Glutamatergic neuron (in vitro differentiated cells): ENCODE measurements at regions not wholly inside any gene's neighbourhood (a gene's known extent, or its start where the extent isn't known, plus 50 kb on each side); places are given as distances from the start of the nearest gene placed in this dataset.

Source experiments
- DNase-seq: peaks from one replicate; pipeline ENCODE4 v3.0.0; 2022
- H3K27ac Mint-ChIP-seq: one replicate; pipeline ENCODE4 v1.8.0; 2020; ENCODE audit warnings: mild to moderate bottlenecking, mixed read lengths, inconsistent platforms; ENCODE audit not compliant: unreplicated experiment
- H3K27me3 Mint-ChIP-seq: one replicate; pipeline ENCODE4 v1.8.0; 2020; ENCODE audit warnings: mild to moderate bottlenecking, moderate library complexity, mixed read lengths, inconsistent platforms; ENCODE audit not compliant: unreplicated experiment
- H3K36me3 Mint-ChIP-seq: one replicate; pipeline ENCODE4 v1.8.0; 2020; ENCODE audit warnings: mild to moderate bottlenecking, mixed read lengths, inconsistent platforms; ENCODE audit not compliant: unreplicated experiment
- H3K4me1 Mint-ChIP-seq: one replicate; pipeline ENCODE4 v1.8.0; 2020; ENCODE audit warnings: mild to moderate bottlenecking, low read depth, mixed read lengths, inconsistent platforms; ENCODE audit not compliant: unreplicated experiment
- H3K4me3 Mint-ChIP-seq: one replicate; pipeline ENCODE4 v1.8.0; 2020; ENCODE audit warnings: mild to moderate bottlenecking, mixed read lengths, inconsistent platforms; ENCODE audit not compliant: unreplicated experiment
- H3K9me3 Mint-ChIP-seq: one replicate; pipeline ENCODE4 v1.8.0; 2020; ENCODE audit warnings: mild to moderate bottlenecking, moderate library complexity, mixed read lengths, inconsistent platforms; ENCODE audit not compliant: unreplicated experiment
- TF ChIP-seq, protein P1 (sequence below): fragments of 200-600 bp; sonication (generic); IDR thresholded peaks from one replicate; pipeline ENCODE4 v1.5.0; 2021; ENCODE audit not compliant: partially characterized antibody, unreplicated experiment

DNA sequence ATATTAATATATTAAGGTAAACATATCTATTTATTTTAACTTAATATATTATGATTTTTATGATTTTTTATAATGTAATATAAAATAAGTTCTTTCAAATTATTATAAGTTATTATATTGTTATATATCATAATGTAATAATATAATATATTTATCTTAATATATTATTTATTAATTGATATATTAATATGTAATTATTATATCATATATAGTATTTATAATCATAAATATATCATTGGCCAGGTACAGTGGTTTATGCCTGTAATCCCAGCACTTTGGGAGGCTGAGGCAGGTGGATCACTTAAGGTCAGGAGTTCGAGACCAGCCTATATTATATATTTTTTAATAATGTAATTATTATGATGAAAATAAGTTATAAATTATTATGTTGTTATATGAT lies 118.1 kb downstream of the MPP7 start:
- no peaks in the 10 kb centered on the region for H3K36me3 Mint-ChIP-seq
- no peaks in the 10 kb centered on the region for H3K9me3 Mint-ChIP-seq
- H3K4me3 Mint-ChIP-seq, result no peak overlapping the region
- H3K4me1 Mint-ChIP-seq, result peaks cover 18% of the 10 kb centered on the region
- TF ChIP-seq, protein P1, sequence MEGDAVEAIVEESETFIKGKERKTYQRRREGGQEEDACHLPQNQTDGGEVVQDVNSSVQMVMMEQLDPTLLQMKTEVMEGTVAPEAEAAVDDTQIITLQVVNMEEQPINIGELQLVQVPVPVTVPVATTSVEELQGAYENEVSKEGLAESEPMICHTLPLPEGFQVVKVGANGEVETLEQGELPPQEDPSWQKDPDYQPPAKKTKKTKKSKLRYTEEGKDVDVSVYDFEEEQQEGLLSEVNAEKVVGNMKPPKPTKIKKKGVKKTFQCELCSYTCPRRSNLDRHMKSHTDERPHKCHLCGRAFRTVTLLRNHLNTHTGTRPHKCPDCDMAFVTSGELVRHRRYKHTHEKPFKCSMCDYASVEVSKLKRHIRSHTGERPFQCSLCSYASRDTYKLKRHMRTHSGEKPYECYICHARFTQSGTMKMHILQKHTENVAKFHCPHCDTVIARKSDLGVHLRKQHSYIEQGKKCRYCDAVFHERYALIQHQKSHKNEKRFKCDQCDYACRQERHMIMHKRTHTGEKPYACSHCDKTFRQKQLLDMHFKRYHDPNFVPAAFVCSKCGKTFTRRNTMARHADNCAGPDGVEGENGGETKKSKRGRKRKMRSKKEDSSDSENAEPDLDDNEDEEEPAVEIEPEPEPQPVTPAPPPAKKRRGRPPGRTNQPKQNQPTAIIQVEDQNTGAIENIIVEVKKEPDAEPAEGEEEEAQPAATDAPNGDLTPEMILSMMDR, result no peak
- H3K27me3 Mint-ChIP-seq, result peaks cover 2% of the 10 kb centered on the region
- no peak overlapping the region for H3K27ac Mint-ChIP-seq
- no peak for DNase-seq

DNA sequence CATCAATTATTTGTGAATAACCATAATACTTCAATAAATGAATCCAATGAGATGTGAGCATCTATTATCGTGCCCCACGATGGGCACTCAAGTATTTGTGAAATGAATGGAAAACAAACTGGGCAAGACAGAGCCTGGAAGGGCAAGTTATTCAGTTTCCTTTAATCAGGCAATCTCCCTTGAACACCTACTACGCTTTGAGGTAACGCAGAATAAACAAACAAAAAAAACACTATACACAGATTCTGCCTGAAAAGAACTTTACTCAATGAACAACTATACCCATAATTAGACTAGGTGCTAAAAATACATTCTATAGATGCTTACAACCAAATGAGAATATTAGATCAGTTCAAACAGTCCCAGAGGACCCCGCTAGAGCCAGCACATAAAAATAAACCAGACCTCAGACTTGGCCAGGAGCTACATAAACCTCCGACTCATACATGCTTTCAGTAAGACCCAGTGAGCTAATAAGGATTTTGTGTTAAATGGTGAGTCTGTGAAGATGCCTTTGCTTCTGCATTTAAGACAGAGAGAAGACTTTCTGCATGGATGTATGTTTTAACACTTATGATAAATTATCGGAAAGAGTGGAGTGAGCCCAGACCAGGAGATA lies 121.3 kb downstream of the MPP7 start:
- Mint-ChIP-seq H3K27ac (peak overlapping the region; percentile 1), H3K4me3 (no peak overlapping the region), H3K36me3 (no peaks in the 10 kb centered on the region), H3K27me3 (peaks cover 3% of the 10 kb centered on the region), H3K9me3 (no peaks in the 10 kb centered on the region), H3K4me1 (peaks cover 11% of the 10 kb centered on the region)
- DNase-seq, result no peak
- TF ChIP-seq, protein P1, result no peak

DNA sequence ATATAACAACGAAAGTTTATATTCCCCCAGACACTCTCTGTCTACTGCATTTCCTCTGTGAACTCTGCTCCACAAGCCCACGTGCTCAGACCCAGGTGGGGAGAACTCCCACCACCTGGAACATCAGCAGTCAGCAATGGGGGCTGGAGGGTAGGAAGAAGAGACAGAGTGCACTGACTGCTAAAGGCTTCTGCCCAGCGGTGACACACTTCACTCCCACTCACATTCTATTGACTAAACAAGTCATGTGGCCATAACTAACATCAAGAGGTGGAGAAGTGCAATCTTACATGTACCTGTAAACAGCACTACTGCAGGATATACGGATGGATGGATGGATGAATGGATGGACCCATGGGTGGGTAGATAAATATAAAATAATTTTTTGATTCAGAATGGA lies 122.2 kb downstream of the MPP7 start:
- Mint-ChIP-seq H3K27ac (no peak overlapping the region), H3K27me3 (peaks cover 2% of the 10 kb centered on the region), H3K36me3 (no peaks in the 10 kb centered on the region), H3K4me1 (peaks cover 11% of the 10 kb centered on the region), H3K4me3 (no peak overlapping the region), H3K9me3 (no peaks in the 10 kb centered on the region)
- DNase-seq, result no peak
- TF ChIP-seq, protein P1, result no peak

DNA sequence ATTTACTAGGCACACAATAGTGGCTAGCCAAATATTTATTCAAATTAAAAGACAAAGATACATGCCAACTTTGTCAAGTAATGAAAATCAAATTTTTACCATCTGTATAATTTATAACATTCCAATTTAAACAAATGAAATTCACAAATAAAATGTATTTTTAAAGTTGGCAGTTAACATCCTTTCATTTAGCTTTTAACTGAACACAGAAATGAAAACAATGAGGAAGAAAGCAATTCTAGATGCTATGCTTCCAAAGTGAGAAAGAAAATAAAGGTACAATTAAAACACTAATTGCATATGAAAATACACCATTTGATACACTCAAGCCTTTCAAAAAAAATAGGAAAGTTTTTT lies 123.1 kb downstream of the MPP7 start:
- no peak overlapping the region for H3K27ac Mint-ChIP-seq
- no peak overlapping the region for H3K4me3 Mint-ChIP-seq
- peaks cover 11% of the 10 kb centered on the region for H3K4me1 Mint-ChIP-seq
- peaks cover 2% of the 10 kb centered on the region for H3K27me3 Mint-ChIP-seq
- no peaks in the 10 kb centered on the region for H3K36me3 Mint-ChIP-seq
- H3K9me3 Mint-ChIP-seq, result no peaks in the 10 kb centered on the region
- DNase-seq, result no peak
- TF ChIP-seq, protein P1, result no peak

DNA sequence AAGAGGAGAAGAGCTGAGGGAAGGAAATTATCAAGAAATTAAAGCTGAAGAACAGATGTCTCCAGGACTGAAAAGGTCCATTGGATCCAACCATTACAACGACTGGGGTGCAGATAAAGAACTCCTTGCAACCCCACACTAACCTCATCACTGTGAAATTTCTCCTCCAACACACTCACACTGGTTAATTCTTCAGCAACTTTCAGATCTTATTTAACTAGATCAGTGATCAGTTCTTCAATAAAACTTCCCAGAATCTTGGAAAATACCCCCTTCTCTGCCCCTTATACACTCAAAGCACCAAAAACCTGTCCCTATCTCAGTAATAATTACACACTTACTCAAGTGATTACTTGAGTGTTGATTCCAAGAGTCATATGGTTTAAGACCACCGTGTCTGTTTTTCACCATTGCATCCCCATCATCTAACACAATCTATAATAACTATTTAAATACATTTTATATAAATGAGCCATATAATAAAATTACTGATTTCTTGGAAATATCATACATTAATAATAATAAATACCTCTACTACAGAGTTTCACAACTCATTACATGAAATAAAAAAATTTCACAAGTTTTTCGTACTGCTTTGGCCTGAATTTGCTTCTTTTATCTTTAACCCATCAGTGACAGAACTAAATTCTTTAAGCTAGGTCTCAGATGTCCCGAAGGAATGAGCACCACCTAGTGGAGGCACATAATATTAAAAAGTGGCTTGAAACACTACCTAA lies 123.7 kb downstream of the MPP7 start:
- H3K36me3 Mint-ChIP-seq, result no peaks in the 10 kb centered on the region
- no peak for DNase-seq
- H3K9me3 Mint-ChIP-seq, result no peaks in the 10 kb centered on the region
- no peak overlapping the region for H3K4me3 Mint-ChIP-seq
- no peak overlapping the region for H3K27ac Mint-ChIP-seq
- TF ChIP-seq, protein P1, result peak; percentile 90
- H3K4me1 Mint-ChIP-seq, result peaks cover 11% of the 10 kb centered on the region
- H3K27me3 Mint-ChIP-seq, result peaks cover 2% of the 10 kb centered on the region
